Skeletal muscle cell (primary cell): ENCODE measurements at regions not wholly inside any gene's neighbourhood (a gene's known extent, or its start where the extent isn't known, plus 50 kb on each side); places are given as distances from the start of the nearest gene placed in this dataset.
"Not testable (repeated sequence)": the region's sequence is repeated elsewhere in the genome, so short reads cannot be mapped to it uniquely, and the experiment has no call there.

Experiments used
- DNase-seq: peaks from one replicate; pipeline ENCODE4 v3.0.0-alpha.2; 2010; ENCODE audit warnings: low read depth
- H3K4me3 ChIP-seq: 2 replicates; pipeline ENCODE4 v1.5.1; 2011; ENCODE audit warnings: low read depth, mild to moderate bottlenecking, control low read depth, low read length, moderate library complexity

GRCh38 chr16:60914334-60914733 lies 1121.9 kb downstream of the CDH8 start:
- H3K4me3 ChIP-seq: no peak overlapping the region
- DNase-seq: no peak

- DNase-seq: no peak
- H3K4me3 ChIP-seq: no peak overlapping the region
These were observed 1128.6 kb downstream of the CDH8 start for GRCh38 chr16:60907645-60908044.

- no peak overlapping the region for H3K4me3 ChIP-seq
- DNase-seq: no peak
These were observed 1130.4 kb downstream of the CDH8 start for GRCh38 chr16:60905811-60906210.

GRCh38 chr16:60902114-60902513 lies 1134.1 kb downstream of the CDH8 start:
- no peak overlapping the region for H3K4me3 ChIP-seq
- no peak for DNase-seq

GRCh38 chr16:60882816-60883215 lies 1153.4 kb downstream of the CDH8 start:
- no peak for DNase-seq
- no peak overlapping the region for H3K4me3 ChIP-seq

GRCh38 chr16:60852635-60853034 lies 1183.6 kb downstream of the CDH8 start:
- DNase-seq: no peak
- H3K4me3 ChIP-seq: no peak overlapping the region

- DNase-seq: no peak
- no peak overlapping the region for H3K4me3 ChIP-seq
These were observed 1214.6 kb downstream of the CDH8 start for GRCh38 chr16:60821661-60822060.

GRCh38 chr16:60820361-60820760 lies 1215.9 kb downstream of the CDH8 start:
- no peak overlapping the region for H3K4me3 ChIP-seq
- no peak for DNase-seq

GRCh38 chr16:60818465-60818864 lies 1217.8 kb downstream of the CDH8 start:
- DNase-seq: no peak
- no peak overlapping the region for H3K4me3 ChIP-seq

GRCh38 chr16:60816461-60816860 lies 1219.8 kb downstream of the CDH8 start:
- no peak for DNase-seq

GRCh38 chr16:60815865-60816264 lies 1220.4 kb downstream of the CDH8 start:
- no peak overlapping the region for H3K4me3 ChIP-seq

More at GRCh38 chr16:60816461-60816860, 1219.8 kb downstream of the CDH8 start:
- no peak overlapping the region for H3K4me3 ChIP-seq

GRCh38 chr16:60815033-60815432 lies 1221.2 kb downstream of the CDH8 start:
- H3K4me3 ChIP-seq: no peak overlapping the region
- no peak for DNase-seq

More at GRCh38 chr16:60815865-60816264, 1220.4 kb downstream of the CDH8 start:
- no peak for DNase-seq

GRCh38 chr16:60811657-60812056 lies 1224.6 kb downstream of the CDH8 start:
- H3K4me3 ChIP-seq: no peak overlapping the region
- no peak for DNase-seq

- DNase-seq: no peak
- H3K4me3 ChIP-seq: no peak overlapping the region
These were observed 1225.1 kb downstream of the CDH8 start for GRCh38 chr16:60811051-60811608.

GRCh38 chr16:60810250-60810649 lies 1226.0 kb downstream of the CDH8 start:
- DNase-seq: no peak
- H3K4me3 ChIP-seq: no peak overlapping the region

- DNase-seq: no peak
- no peak overlapping the region for H3K4me3 ChIP-seq
These were observed 1243.8 kb downstream of the CDH8 start for GRCh38 chr16:60792437-60792836.

GRCh38 chr16:60788631-60789030 lies 1247.6 kb downstream of the CDH8 start:
- DNase-seq: no peak
- H3K4me3 ChIP-seq: no peak overlapping the region

- DNase-seq: no peak
- no peak overlapping the region for H3K4me3 ChIP-seq
These were observed 1260.0 kb downstream of the CDH8 start for GRCh38 chr16:60776281-60776680.

GRCh38 chr16:60771138-60771537 lies 1265.1 kb downstream of the CDH8 start:
- H3K4me3 ChIP-seq: no peak overlapping the region
- no peak for DNase-seq

GRCh38 chr16:60770384-60770783 lies 1265.9 kb downstream of the CDH8 start:
- H3K4me3 ChIP-seq, DNase-seq: not testable (repeated sequence)

GRCh38 chr16:60763869-60764268 lies 1272.4 kb downstream of the CDH8 start:
- DNase-seq: no peak

GRCh38 chr16:60755907-60756306 lies 1280.3 kb downstream of the CDH8 start:
- no peak overlapping the region for H3K4me3 ChIP-seq

More at GRCh38 chr16:60763869-60764268, 1272.4 kb downstream of the CDH8 start:
- no peak overlapping the region for H3K4me3 ChIP-seq

More at GRCh38 chr16:60755907-60756306, 1280.3 kb downstream of the CDH8 start:
- DNase-seq: no peak
